Stimulated activated CD8-positive, alpha-beta memory T cell treated with anti-CD3 and anti-CD28 coated beads, Interleukin-2, amount 100 ng/mL, for 48 hours (primary cell): ENCODE measurements at regions not wholly inside any gene's neighbourhood (a gene's known extent, or its start where the extent isn't known, plus 50 kb on each side); places are given as distances from the start of the nearest gene placed in this dataset.

Experiments used
- DNase-seq, 2 donors: peaks; one replicate each; pipeline ENCODE4 v3.0.0-alpha.2; 2020; ENCODE audit warnings: low read depth in 2 of 2

DNA sequence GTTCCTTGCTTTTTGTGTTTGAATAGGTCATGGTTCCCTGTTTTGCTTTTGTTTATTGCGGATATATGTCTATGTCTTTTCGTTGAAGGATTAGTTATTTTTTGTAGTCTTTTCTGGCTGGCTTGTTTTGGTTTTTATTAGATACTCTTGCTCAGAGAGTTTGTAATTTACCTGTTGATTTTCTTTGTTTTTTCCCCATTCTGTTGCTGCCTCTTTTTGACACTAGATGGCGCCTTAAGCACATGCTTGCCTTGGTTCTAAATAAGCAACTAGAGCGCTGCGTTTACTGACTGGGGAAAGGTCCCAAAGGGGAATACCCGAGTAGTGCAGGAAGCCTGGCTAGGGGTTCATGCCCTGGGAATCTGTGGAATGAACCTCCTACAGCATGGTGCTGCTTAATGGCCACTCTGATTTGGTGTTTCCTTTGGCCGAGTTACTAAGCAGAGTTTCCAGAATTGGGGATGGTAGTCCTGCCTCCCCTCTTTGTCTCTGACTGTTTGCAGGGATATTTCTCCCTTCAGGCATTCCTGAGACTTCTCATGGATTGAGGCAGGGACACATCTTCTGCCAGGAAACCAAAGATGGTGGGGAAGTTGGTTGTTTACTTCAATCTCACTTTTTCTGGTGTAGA lies 143.2 kb downstream of the PTPRU start:
- no peak for DNase-seq
